HepG2 (cell line): ENCODE measurements at regions not wholly inside any gene's neighbourhood (a gene's known extent, or its start where the extent isn't known, plus 50 kb on each side); places are given as distances from the start of the nearest gene placed in this dataset.
"Not testable (repeated sequence)": the region's sequence is repeated elsewhere in the genome, so short reads cannot be mapped to it uniquely, and the experiment has no call there.

ENCODE experiments used
- ATAC-seq: fragments of 200-7000 bp; cut with Tn5 transposase; 3 replicates; pipeline ENCODE4 v1.9.1; 2020; ENCODE audit warnings: mild to moderate bottlenecking, moderate library complexity
- BruUV-seq: library from RNA; stranded (reverse); fragments of 400-500 nt; replicated peaks from 2 replicates; lab custom pipeline; 2021; lab: Mats Ljungman, UMichigan
- CTCF ChIA-PET: fragments of 300-600 bp; formaldehyde crosslinking; extraction: SDS; loops from one replicate; lab custom pipeline; 2021; ENCODE audit warnings: low total read pairs, inconsistent platforms, low intra/inter-chr PET ratio; lab: Yijun Ruan, JAX
- POLR2A ChIA-PET: fragments of 350-600 bp; sonication (Branson Sonifier 250); formaldehyde crosslinking; loops from one replicate; lab custom pipeline; 2020; ENCODE audit warnings: antibody characterized with exemption, inconsistent platforms; lab: Yijun Ruan, JAX
- DNase-seq: peaks from one replicate; pipeline ENCODE4 v3.0.0-alpha.2; 2015; ENCODE audit warnings: low spot score
- FAIRE-seq: peaks from 3 replicates; lab custom pipeline; 2011; peaks lifted over from hg19 to GRCh38; lab: Jason Lieb, UNC
- H2AFZ ChIP-seq: one replicate; pipeline ENCODE4 v1.6.1; 2011; ENCODE audit warnings: low read length, inconsistent platforms
- H3K27ac ChIP-seq: fragments of 300-600 bp; 3 replicates; pipeline ENCODE4 v1.8.0; 2011; ENCODE audit warnings: mixed run types, mild to moderate bottlenecking, mixed read lengths, low read length, inconsistent platforms; ENCODE audit not compliant: insufficient read depth; ENCODE audit errors: extremely low read length
- H3K27me3 ChIP-seq, 2 experiments: fragments of 200-600 bp in 1 of 2; 2 replicates in 1 of 2; 3 replicates in 1 of 2; pipeline versions ENCODE4 v1.6.0 to v1.8.0; 2011; ENCODE audit warnings: low read length in 2 of 2, mild to moderate bottlenecking in 2 of 2, moderate library complexity in 2 of 2, inconsistent platforms in 1 of 2; ENCODE audit not compliant: insufficient read depth in 2 of 2, control insufficient read depth in 1 of 2
- H3K36me3 ChIP-seq, 2 experiments: fragments of 200-600 bp in 1 of 2; replicated peaks in 1 of 2; 2 replicates in 1 of 2; 3 replicates in 1 of 2; pipeline versions ENCODE4 v1.5.1 to v1.8.0; 2011; ENCODE audit warnings: low read length in 2 of 2, inconsistent platforms in 1 of 2; ENCODE audit not compliant: insufficient read depth in 2 of 2, control insufficient read depth in 1 of 2
- H3K4me1 ChIP-seq: 2 replicates; pipeline ENCODE4 v1.5.1; 2012; ENCODE audit warnings: low read length, inconsistent platforms; ENCODE audit not compliant: insufficient read depth
- H3K4me2 ChIP-seq: 2 replicates; pipeline ENCODE4 v1.6.0; 2011; ENCODE audit warnings: low read depth, low read length, inconsistent platforms
- H3K4me3 ChIP-seq, 3 experiments: fragments of 200-600 bp in 1 of 3; sonication (generic), shearing (Covaris generic) in 1 of 3; replicated peaks in 1 of 3; 2 replicates each; pipeline ENCODE4 v1.5.1; 2011 to 2016; ENCODE audit warnings: low read length in 3 of 3, inconsistent platforms in 2 of 3, low read depth in 2 of 3, mild to moderate bottlenecking in 2 of 3, control low read depth in 1 of 3, mixed read lengths in 1 of 3; ENCODE audit not compliant: insufficient read depth in 1 of 3
- H3K79me2 ChIP-seq: one replicate; pipeline ENCODE4 v1.6.1; 2011; ENCODE audit warnings: low read length, inconsistent platforms; ENCODE audit not compliant: insufficient read depth
- H3K9ac ChIP-seq: 2 replicates; pipeline ENCODE4 v1.6.0; 2011; ENCODE audit warnings: mild to moderate bottlenecking, low read depth, low read length, inconsistent platforms; ENCODE audit not compliant: insufficient read depth
- H3K9me3 ChIP-seq: 2 replicates; pipeline ENCODE4 v1.5.1; 2012; ENCODE audit warnings: mild to moderate bottlenecking, low read length
- H4K20me1 ChIP-seq: 2 replicates; pipeline ENCODE4 v1.6.0; 2011; ENCODE audit warnings: inconsistent platforms, mild to moderate bottlenecking, low read length, moderate library complexity; ENCODE audit not compliant: insufficient read depth
- FIP1L1 ChIP-seq: fragments of 200-400 bp; formaldehyde crosslinking; IDR thresholded peaks from 2 replicates; pipeline ENCODE4 v1.6.1; 2018; ENCODE audit warnings: low read depth, mild to moderate bottlenecking, low read length, moderate library complexity, borderline replicate concordance; ENCODE audit not compliant: insufficient read depth
- XBP1 ChIP-seq: sonication (generic); formaldehyde crosslinking; IDR thresholded peaks from 2 replicates; pipeline ENCODE4 v1.5.0; 2020; ENCODE audit warnings: missing genetic modification reagents
- ZBTB34 ChIP-seq: sonication (generic); formaldehyde crosslinking; IDR thresholded peaks from 2 replicates; pipeline ENCODE4 v1.8.0; 2022; ENCODE audit warnings: mild to moderate bottlenecking, missing genetic modification reagents
- ZNF432 ChIP-seq: sonication (generic); formaldehyde crosslinking; IDR thresholded peaks from 2 replicates; pipeline ENCODE4 v1.5.0; 2020; ENCODE audit warnings: missing genetic modification reagents, mild to moderate bottlenecking, borderline replicate concordance
- ZNF530 ChIP-seq: sonication (generic); formaldehyde crosslinking; IDR thresholded peaks from 2 replicates; pipeline ENCODE4 v1.5.0; 2020; ENCODE audit warnings: low read depth, mild to moderate bottlenecking, missing genetic modification reagents
- WGBS: methylation state at CpG from one replicate; pipeline ENCODE4 v1.1.6; 2017; ENCODE audit warnings: low lambda C conversion rate; 5-methylcytosine and 5-hydroxymethylcytosine counted together
- in situ Hi-C: cut with HindIII; loops from 2 replicates; pipeline ENCODE4 v1.10.0; 2017; ENCODE audit warnings: low pct_unique_long_range_greater_than_20kb; ENCODE audit not compliant: extremely low pct_ligation_motif_present
- intact Hi-C: fragments of 100-400 bp; cut with micrococcal nuclease; formaldehyde crosslinking; loops from one replicate; pipeline ENCODE4 v1.10.0; 2022; ENCODE audit not compliant: unreplicated experiment

DNA sequence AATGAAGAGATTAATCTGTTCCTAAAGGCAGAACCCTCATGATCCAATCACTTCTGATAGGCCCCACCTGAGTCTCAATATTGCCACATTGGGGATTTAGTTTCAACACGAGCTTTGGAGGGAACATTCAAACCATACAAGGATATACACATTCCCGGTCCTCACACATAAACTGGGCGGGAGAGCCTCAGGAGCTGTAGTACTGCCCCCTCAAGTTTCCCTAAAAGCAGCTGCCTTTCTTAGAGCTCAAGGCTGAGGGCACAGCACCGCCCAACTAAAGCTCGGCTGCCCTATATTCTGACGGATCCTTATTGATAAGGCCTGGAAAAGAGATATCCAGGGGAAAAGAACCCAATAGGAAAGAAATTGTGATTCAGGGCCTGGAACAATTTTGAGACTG, 83.0 kb downstream of the GADD45G start:
- H3K27ac ChIP-seq = no peak overlapping the region
- no peak for ATAC-seq
- no peaks in the 10 kb centered on the region for H3K36me3 ChIP-seq
- no peaks in the 10 kb centered on the region for H3K27me3 ChIP-seq
- ChIA-PET POLR2A (no interaction called here), CTCF (no interaction called here)
- DNase-seq = no peak
- H3K9me3 ChIP-seq = no peaks in the 10 kb centered on the region
- intact Hi-C loops (no loop called here), in situ Hi-C loops (no loop called here)
- no peaks in the 10 kb centered on the region for H4K20me1 ChIP-seq
- H3K79me2 ChIP-seq = no peaks in the 10 kb centered on the region
- BruUV-seq = no TSS peak
- TF ChIP-seq FIP1L1 (no peak), ZNF530 (no peak), XBP1 (no peak), ZNF432 (no peak), ZBTB34 (CRISPR knock-in tag) (no peak)
- peaks cover 13% of the 10 kb centered on the region; the same call in 1 of the 2 replicates for H3K4me1 ChIP-seq
- FAIRE-seq = no peak
- no peak overlapping the region for H3K4me2 ChIP-seq
- WGBS = 73% methylated on average over 6 of the region's 6 CpGs
- no peak overlapping the region for H3K4me3 ChIP-seq
- no peak overlapping the region for H2AFZ ChIP-seq
- no peak overlapping the region for H3K9ac ChIP-seq

GRCh38 chr9:89689321-89689720, 84.5 kb downstream of the GADD45G start:
- FAIRE-seq, H3K27me3 ChIP-seq, H3K4me3 ChIP-seq, H3K27ac ChIP-seq, intact Hi-C loops, H4K20me1 ChIP-seq, ATAC-seq, BruUV-seq, CTCF ChIA-PET, POLR2A ChIA-PET, H3K79me2 ChIP-seq, H3K9me3 ChIP-seq, H3K9ac ChIP-seq, H2AFZ ChIP-seq, H3K36me3 ChIP-seq, in situ Hi-C loops, H3K4me2 ChIP-seq, DNase-seq: not testable (repeated sequence)
- H3K4me1 ChIP-seq = peaks cover 13% of the 10 kb centered on the region; the same call in 1 of the 2 replicates
- WGBS = 15% methylated on average over 5 of the region's 5 CpGs
